GM12892 (cell line): ENCODE measurements at regions not wholly inside any gene's neighbourhood (a gene's known extent, or its start where the extent isn't known, plus 50 kb on each side); places are given as distances from the start of the nearest gene placed in this dataset.

ENCODE experiments used
- POLR2A ChIP-seq: IDR thresholded peaks from 2 replicates; pipeline ENCODE4 v1.6.1; 2011; ENCODE audit warnings: low read depth, low read length, control low read depth
- POLR2AphosphoS5 ChIP-seq: IDR thresholded peaks from 2 replicates; pipeline ENCODE4 v1.6.1; 2011; ENCODE audit warnings: low read depth, low read length, control low read depth

GRCh38 chr11:69216647-69217051 lies 60.9 kb downstream of the SMIM38 start:
- no peak for TF ChIP-seq POLR2AphosphoS5
- no peak for TF ChIP-seq POLR2A
